Omental fat pad (tissue), 3 donors: ENCODE measurements at regions not wholly inside any gene's neighbourhood (a gene's known extent, or its start where the extent isn't known, plus 50 kb on each side); places are given as distances from the start of the nearest gene placed in this dataset.
A peak's percentile ranks its signal among the peaks of the same experiment; 100 is the strongest.

Source experiments
- ATAC-seq: fragments of 150-250 bp; one replicate; pipeline ENCODE4 v1.9.1; 2016; ENCODE audit warnings: mild to moderate bottlenecking, moderate library complexity; ENCODE audit not compliant: low FRiP score
- DNase-seq: peaks from one replicate; pipeline ENCODE4 v3.0.0-alpha.2; 2019; ENCODE audit warnings: low spot score
- CTCF ChIP-seq, 3 donors: fragments of 450-650 bp; IDR thresholded peaks; one replicate each; pipeline ENCODE4 v1.5.1; 2016 to 2017; ENCODE audit warnings: antibody characterized with exemption in 3 of 3, mild to moderate bottlenecking in 3 of 3, moderate library complexity in 2 of 3

- ATAC-seq, result no peak
- DNase-seq, result no peak
- no peak for TF ChIP-seq CTCF (IDR thresholded peaks at IDR 0.05)
Observed at GRCh38 chr7:47046949-47047348, 535.0 kb downstream of the TNS3 start.

- no peak for TF ChIP-seq CTCF (IDR thresholded peaks at IDR 0.05)
- DNase-seq (no peak), ATAC-seq (peak; percentile 32)
Observed at GRCh38 chr7:47045207-47046051, 536.5 kb downstream of the TNS3 start.

- no peak for DNase-seq
- ATAC-seq, result no peak
- no peak for TF ChIP-seq CTCF (IDR thresholded peaks at IDR 0.05)
Observed at GRCh38 chr7:47044625-47045024, 537.3 kb downstream of the TNS3 start.

- ATAC-seq, result no peak
- no peak for TF ChIP-seq CTCF (IDR thresholded peaks at IDR 0.05)
- no peak for DNase-seq
Observed at GRCh38 chr7:47043304-47043703, 538.6 kb downstream of the TNS3 start.

GRCh38 chr7:47042669-47043068, 539.2 kb downstream of the TNS3 start:
- ATAC-seq, result no peak
- TF ChIP-seq CTCF (IDR thresholded peaks at IDR 0.05), result no peak
- no peak for DNase-seq

- TF ChIP-seq CTCF (IDR thresholded peaks at IDR 0.05), result no peak
- ATAC-seq (no peak), DNase-seq (no peak)
Observed at GRCh38 chr7:47040795-47041347, 541.0 kb downstream of the TNS3 start.

GRCh38 chr7:47039904-47040303, 542.0 kb downstream of the TNS3 start:
- ATAC-seq (no peak), DNase-seq (no peak)

More at GRCh38 chr7:47039904-47040303, 542.0 kb downstream of the TNS3 start:
- no peak for TF ChIP-seq CTCF (IDR thresholded peaks at IDR 0.05)
